Thyroid gland (tissue), 4 donors: ENCODE measurements at regions not wholly inside any gene's neighbourhood (a gene's known extent, or its start where the extent isn't known, plus 50 kb on each side); places are given as distances from the start of the nearest gene placed in this dataset.

Source experiments
- CTCF ChIP-seq, 6 experiments: fragments of 200-600 bp in 3 of 6; fragments of 450-650 bp in 3 of 6; sonication (generic) in 3 of 6; IDR thresholded peaks; one replicate each; pipeline ENCODE4 v1.5.1; 2016 to 2019; ENCODE audit warnings: antibody characterized with exemption in 6 of 6, mild to moderate bottlenecking in 2 of 6, inconsistent platforms in 1 of 6, moderate library complexity in 1 of 6
- POLR2A ChIP-seq, 2 donors: fragments of 450-650 bp; IDR thresholded peaks; one replicate each; pipeline ENCODE4 v1.6.1; 2017; ENCODE audit warnings: antibody characterized with exemption in 2 of 2, mild to moderate bottlenecking in 2 of 2, moderate library complexity in 1 of 2

- no peak for TF ChIP-seq POLR2A (IDR thresholded peaks at IDR 0.05)
- TF ChIP-seq CTCF (IDR thresholded peaks at IDR 0.05): no peak
Measured at GRCh38 chr20:23266530-23267398, 83.8 kb upstream of the NXT1 start.
